NT2/D1 (cell line): ENCODE measurements at regions not wholly inside any gene's neighbourhood (a gene's known extent, or its start where the extent isn't known, plus 50 kb on each side); places are given as distances from the start of the nearest gene placed in this dataset.

Experiments used
- SUZ12 ChIP-seq: IDR thresholded peaks from 2 replicates; pipeline ENCODE4 v1.6.1; 2011; ENCODE audit not compliant: insufficient read length, insufficient read depth; ENCODE audit errors: extremely low read depth
- YY1 ChIP-seq: IDR thresholded peaks from 2 replicates; pipeline ENCODE4 v1.6.1; 2011; ENCODE audit not compliant: insufficient read length, insufficient read depth
- ZNF274 ChIP-seq: IDR thresholded peaks from 2 replicates; pipeline ENCODE4 v1.6.1; 2011; ENCODE audit warnings: mild to moderate bottlenecking, low read depth, low read length

DNA sequence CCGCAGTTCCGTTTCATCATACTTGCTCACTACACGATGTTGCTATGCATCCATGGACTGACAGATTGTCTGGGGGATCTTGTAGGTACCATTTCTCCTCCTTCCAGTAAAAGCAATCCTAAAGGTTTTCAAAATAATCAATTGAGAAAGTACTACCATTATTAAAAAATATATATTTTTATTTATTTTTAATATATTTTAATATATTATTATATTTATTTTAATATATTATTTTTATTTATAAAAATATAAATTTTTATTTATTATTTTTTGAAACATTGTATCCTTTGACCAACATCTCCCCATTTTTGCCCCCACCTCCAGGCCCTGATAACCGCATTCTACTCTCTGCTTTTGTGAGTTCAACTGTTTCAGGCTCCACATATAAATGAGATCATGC lies 237.6 kb upstream of the IRX4 start:
- TF ChIP-seq YY1, result no peak
- no peak for TF ChIP-seq ZNF274
- no peak for TF ChIP-seq SUZ12
